Chondrocyte (in vitro differentiated cells): ENCODE measurements at regions not wholly inside any gene's neighbourhood (a gene's known extent, or its start where the extent isn't known, plus 50 kb on each side); places are given as distances from the start of the nearest gene placed in this dataset.

Experiments used
- DNase-seq: peaks from one replicate; pipeline ENCODE4 v3.0.0; 2021; ENCODE audit warnings: mixed read lengths, low spot score
- H3K27ac Mint-ChIP-seq: one replicate; pipeline ENCODE4 v1.8.0; 2021; ENCODE audit warnings: mild to moderate bottlenecking, moderate library complexity, mixed read lengths; ENCODE audit not compliant: unreplicated experiment
- H3K27me3 Mint-ChIP-seq: 2 replicates; pipeline ENCODE4 v1.8.0; 2021; ENCODE audit warnings: low read depth, mixed read lengths
- H3K36me3 Mint-ChIP-seq: 2 replicates; pipeline ENCODE4 v1.8.0; 2021; ENCODE audit warnings: low read depth, mixed read lengths
- H3K4me1 Mint-ChIP-seq: 2 replicates; pipeline ENCODE4 v1.8.0; 2021; ENCODE audit warnings: low read depth, mild to moderate bottlenecking, mixed read lengths
- H3K4me3 Mint-ChIP-seq: one replicate; pipeline ENCODE4 v1.8.0; 2021; ENCODE audit warnings: mild to moderate bottlenecking, moderate library complexity, mixed read lengths; ENCODE audit not compliant: unreplicated experiment
- H3K9me3 Mint-ChIP-seq: 2 replicates; pipeline ENCODE4 v1.8.0; 2021; ENCODE audit warnings: low read depth, mixed read lengths
- CTCF ChIP-seq: fragments of 200-600 bp; sonication (generic); IDR thresholded peaks from 2 replicates; pipeline ENCODE4 v1.5.0; 2021; ENCODE audit warnings: antibody characterized with exemption, mild to moderate bottlenecking, moderate library complexity

- Mint-ChIP-seq H3K9me3 (no peaks in the 10 kb centered on the region), H3K4me3 (no peak overlapping the region), H3K27me3 (peaks cover 7% of the 10 kb centered on the region), H3K27ac (no peak overlapping the region), H3K4me1 (no peaks in the 10 kb centered on the region), H3K36me3 (no peaks in the 10 kb centered on the region)
- no peak for TF ChIP-seq CTCF
- DNase-seq: no peak
Measured at GRCh38 chr17:51533821-51534220, 273.5 kb downstream of the UTP18 start.

GRCh38 chr17:51536627-51537026, 276.3 kb downstream of the UTP18 start:
- no peak overlapping the region for H3K4me3 Mint-ChIP-seq
- no peak for TF ChIP-seq CTCF
- no peaks in the 10 kb centered on the region for H3K4me1 Mint-ChIP-seq
- H3K27me3 Mint-ChIP-seq: peaks cover 4% of the 10 kb centered on the region
- H3K36me3 Mint-ChIP-seq: no peaks in the 10 kb centered on the region
- H3K9me3 Mint-ChIP-seq: no peaks in the 10 kb centered on the region
- DNase-seq: no peak
- no peak overlapping the region for H3K27ac Mint-ChIP-seq

GRCh38 chr17:51537996-51538550, 277.7 kb downstream of the UTP18 start:
- Mint-ChIP-seq H3K27ac (no peak overlapping the region), H3K4me3 (no peak overlapping the region), H3K4me1 (no peaks in the 10 kb centered on the region), H3K36me3 (no peaks in the 10 kb centered on the region), H3K27me3 (peaks cover 2% of the 10 kb centered on the region), H3K9me3 (no peaks in the 10 kb centered on the region)
- TF ChIP-seq CTCF: no peak
- no peak for DNase-seq

- no peaks in the 10 kb centered on the region for H3K4me1 Mint-ChIP-seq
- H3K9me3 Mint-ChIP-seq: no peaks in the 10 kb centered on the region
- DNase-seq: no peak
- H3K27ac Mint-ChIP-seq: no peak overlapping the region
- H3K27me3 Mint-ChIP-seq: peaks cover 2% of the 10 kb centered on the region
- no peak overlapping the region for H3K4me3 Mint-ChIP-seq
- TF ChIP-seq CTCF: peak; percentile 21
- H3K36me3 Mint-ChIP-seq: no peaks in the 10 kb centered on the region
Measured at GRCh38 chr17:51540151-51540550, 279.8 kb downstream of the UTP18 start.

GRCh38 chr17:51541215-51541614, 280.9 kb downstream of the UTP18 start:
- H3K27ac Mint-ChIP-seq: no peak overlapping the region
- no peak for TF ChIP-seq CTCF
- no peaks in the 10 kb centered on the region for H3K36me3 Mint-ChIP-seq
- H3K4me3 Mint-ChIP-seq: no peak overlapping the region
- H3K9me3 Mint-ChIP-seq: no peaks in the 10 kb centered on the region
- DNase-seq: no peak
- peaks cover 2% of the 10 kb centered on the region for H3K27me3 Mint-ChIP-seq
- H3K4me1 Mint-ChIP-seq: no peaks in the 10 kb centered on the region
